Nephron (organoid): ENCODE measurements at regions not wholly inside any gene's neighbourhood (a gene's known extent, or its start where the extent isn't known, plus 50 kb on each side); places are given as distances from the start of the nearest gene placed in this dataset.
"Not testable (repeated sequence)": the region's sequence is repeated elsewhere in the genome, so short reads cannot be mapped to it uniquely, and the experiment has no call there.

Experiments used
- H3K27ac Mint-ChIP-seq, 3 experiments: 2 replicates each; pipeline ENCODE4 v1.8.0; 2020; ENCODE audit warnings: mixed read lengths in 3 of 3, mild to moderate bottlenecking in 2 of 3, moderate library complexity in 1 of 3
- H3K27me3 Mint-ChIP-seq: 2 replicates; pipeline ENCODE4 v1.8.0; 2021; ENCODE audit warnings: low read depth, mild to moderate bottlenecking, moderate library complexity, mixed read lengths
- H3K36me3 Mint-ChIP-seq: 2 replicates; pipeline ENCODE4 v1.8.0; 2020; ENCODE audit warnings: low read depth, mixed read lengths
- H3K4me1 Mint-ChIP-seq: 2 replicates; pipeline ENCODE4 v1.8.0; 2020; ENCODE audit warnings: mixed read lengths
- H3K4me3 Mint-ChIP-seq, 3 experiments: 2 replicates each; pipeline ENCODE4 v1.8.0; 2020; ENCODE audit warnings: mild to moderate bottlenecking in 3 of 3, mixed read lengths in 3 of 3, moderate library complexity in 2 of 3
- H3K9me3 Mint-ChIP-seq: 2 replicates; pipeline ENCODE4 v1.8.0; 2020; ENCODE audit warnings: mixed read lengths
- TF ChIP-seq, protein P1 (sequence below), 3 experiments: fragments of 200-600 bp; sonication (generic); IDR thresholded peaks; one replicate each; pipeline ENCODE4 v1.5.0; 2021; ENCODE audit warnings: antibody characterized with exemption in 3 of 3; ENCODE audit not compliant: unreplicated experiment in 3 of 3

DNA sequence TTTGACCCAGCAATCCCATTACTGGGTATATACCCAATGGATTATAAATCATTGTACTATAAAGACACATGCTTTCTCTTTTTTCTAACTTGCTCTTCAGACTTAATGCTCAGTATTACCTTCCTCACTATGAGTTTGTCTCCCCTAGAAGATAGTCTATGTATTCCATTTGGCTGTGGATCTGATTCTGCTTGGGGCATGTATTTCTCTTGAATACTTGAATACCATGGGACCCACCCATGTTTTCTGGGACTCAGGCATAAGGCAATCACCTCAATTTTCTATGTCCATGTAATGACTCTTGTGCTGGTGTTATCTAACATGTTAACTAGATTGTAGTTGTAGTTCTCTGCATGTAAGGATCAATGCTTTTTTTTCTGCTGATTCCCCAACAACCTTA lies 70.4 kb upstream of the PPM1H start:
- Mint-ChIP-seq H3K27me3 (no peaks in the 10 kb centered on the region), H3K4me3 (no peak overlapping the region), H3K36me3 (no peaks in the 10 kb centered on the region), H3K9me3 (peaks cover 4% of the 10 kb centered on the region), H3K27ac (no peak overlapping the region), H3K4me1 (peaks cover 6% of the 10 kb centered on the region)
- TF ChIP-seq, protein P1, sequence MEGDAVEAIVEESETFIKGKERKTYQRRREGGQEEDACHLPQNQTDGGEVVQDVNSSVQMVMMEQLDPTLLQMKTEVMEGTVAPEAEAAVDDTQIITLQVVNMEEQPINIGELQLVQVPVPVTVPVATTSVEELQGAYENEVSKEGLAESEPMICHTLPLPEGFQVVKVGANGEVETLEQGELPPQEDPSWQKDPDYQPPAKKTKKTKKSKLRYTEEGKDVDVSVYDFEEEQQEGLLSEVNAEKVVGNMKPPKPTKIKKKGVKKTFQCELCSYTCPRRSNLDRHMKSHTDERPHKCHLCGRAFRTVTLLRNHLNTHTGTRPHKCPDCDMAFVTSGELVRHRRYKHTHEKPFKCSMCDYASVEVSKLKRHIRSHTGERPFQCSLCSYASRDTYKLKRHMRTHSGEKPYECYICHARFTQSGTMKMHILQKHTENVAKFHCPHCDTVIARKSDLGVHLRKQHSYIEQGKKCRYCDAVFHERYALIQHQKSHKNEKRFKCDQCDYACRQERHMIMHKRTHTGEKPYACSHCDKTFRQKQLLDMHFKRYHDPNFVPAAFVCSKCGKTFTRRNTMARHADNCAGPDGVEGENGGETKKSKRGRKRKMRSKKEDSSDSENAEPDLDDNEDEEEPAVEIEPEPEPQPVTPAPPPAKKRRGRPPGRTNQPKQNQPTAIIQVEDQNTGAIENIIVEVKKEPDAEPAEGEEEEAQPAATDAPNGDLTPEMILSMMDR (IDR thresholded peaks at IDR 0.05; ENCODE audit: unreplicated experiment in 3 of 3), result no peak

DNA sequence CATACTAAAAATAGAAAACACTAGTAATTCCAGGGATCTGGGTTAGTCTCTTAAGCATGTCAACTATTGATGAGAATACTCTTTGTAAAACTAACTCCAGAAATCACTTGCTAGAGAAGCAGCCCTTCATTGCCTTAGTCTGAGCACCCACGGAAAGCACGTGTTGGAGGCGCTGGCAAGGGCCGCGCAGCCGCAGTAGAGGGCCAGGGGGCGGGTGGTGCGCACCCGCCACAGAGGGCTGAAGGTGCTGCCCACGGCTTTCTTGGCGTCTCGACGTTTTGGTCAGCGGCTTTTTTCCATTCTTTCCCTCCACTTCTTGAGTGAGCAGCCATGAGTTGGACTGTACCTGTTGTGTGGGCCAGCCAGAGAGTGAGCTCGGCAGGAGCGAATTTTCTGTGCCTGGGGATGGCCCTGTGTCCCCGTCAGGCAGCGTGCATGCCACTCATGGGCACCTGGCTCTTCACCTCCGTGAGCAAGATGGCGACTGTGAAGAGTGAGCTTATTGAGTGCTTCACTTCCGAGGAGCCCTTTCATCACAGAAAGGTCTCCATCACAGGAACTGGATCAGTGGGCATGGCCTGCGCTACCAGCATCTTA lies 68.4 kb upstream of the PPM1H start:
- Mint-ChIP-seq H3K4me3 (no peak overlapping the region), H3K4me1 (peaks cover 19% of the 10 kb centered on the region), H3K27ac (no peak overlapping the region), H3K9me3 (peaks cover 4% of the 10 kb centered on the region), H3K27me3 (no peaks in the 10 kb centered on the region), H3K36me3 (no peaks in the 10 kb centered on the region)
- TF ChIP-seq, protein P1 (IDR thresholded peaks at IDR 0.05; ENCODE audit: unreplicated experiment in 3 of 3), result no peak

DNA sequence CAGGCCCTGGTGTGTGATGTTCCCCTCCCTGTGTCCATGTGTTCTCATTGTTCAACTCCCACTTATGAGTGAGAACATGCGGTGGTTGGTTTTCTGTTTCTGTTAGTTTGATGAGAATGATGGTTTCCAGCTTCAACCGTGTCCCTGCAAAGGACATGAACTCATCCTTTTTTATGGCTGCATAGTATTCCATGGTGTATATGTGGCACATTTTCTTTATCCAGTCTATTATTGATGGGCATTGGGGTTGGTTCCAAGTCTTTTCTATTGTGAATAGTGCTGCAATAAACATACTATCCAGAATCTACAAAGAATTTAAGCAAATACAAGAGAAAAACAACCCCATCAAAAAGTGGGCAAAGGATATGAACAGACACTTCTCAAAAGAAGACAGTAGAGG lies 67.1 kb upstream of the PPM1H start:
- not testable (repeated sequence) for H3K27me3 Mint-ChIP-seq, H3K4me3 Mint-ChIP-seq, H3K9me3 Mint-ChIP-seq, H3K27ac Mint-ChIP-seq, H3K36me3 Mint-ChIP-seq
- peaks cover 21% of the 10 kb centered on the region for H3K4me1 Mint-ChIP-seq

DNA sequence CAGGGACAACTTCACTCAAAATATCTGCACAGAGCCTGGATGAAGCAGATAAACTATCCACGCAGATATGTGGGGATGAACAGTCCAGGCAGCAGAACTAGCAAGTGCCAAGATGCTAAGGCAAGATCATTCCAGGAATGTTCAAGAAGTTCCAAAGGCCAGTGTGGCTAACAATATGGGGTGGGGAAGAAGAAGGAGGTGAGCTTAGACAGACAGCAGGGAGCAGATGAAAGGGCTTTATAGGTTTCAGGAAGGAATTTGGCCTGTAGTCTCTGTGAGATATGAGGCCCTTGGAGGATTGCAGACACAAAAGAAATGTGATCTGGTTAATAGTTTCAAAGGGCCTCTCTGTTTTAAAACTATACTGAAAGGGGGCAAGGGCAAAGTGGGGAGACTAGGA lies 63.5 kb upstream of the PPM1H start:
- TF ChIP-seq, protein P1 (IDR thresholded peaks at IDR 0.05; ENCODE audit: unreplicated experiment in 3 of 3), result no peak
- Mint-ChIP-seq H3K27me3 (no peaks in the 10 kb centered on the region), H3K9me3 (no peaks in the 10 kb centered on the region), H3K27ac (peak overlapping the region in 2 of 3 experiments; percentile 11 to 16), H3K4me1 (peaks cover 16% of the 10 kb centered on the region), H3K36me3 (no peaks in the 10 kb centered on the region), H3K4me3 (no peak overlapping the region)

DNA sequence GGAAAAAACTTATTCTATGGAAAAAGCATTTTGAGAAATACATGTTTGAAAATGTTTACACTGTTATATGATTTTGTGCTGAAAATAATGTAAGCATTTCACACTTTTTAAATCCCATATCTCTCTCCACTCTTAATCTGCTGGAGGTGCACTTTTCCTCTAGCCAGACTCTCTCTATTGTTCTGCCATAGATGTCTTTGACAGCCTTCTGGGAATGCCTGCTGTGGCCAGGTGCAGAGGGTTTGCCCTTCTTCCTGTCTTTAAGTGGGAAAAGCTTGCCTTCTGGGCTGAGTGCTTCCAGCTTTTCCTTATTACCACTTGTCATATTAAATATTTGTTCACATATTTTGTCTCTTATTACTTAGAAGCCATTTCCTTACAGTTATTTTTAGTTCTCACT lies 60.1 kb upstream of the PPM1H start:
- TF ChIP-seq, protein P1 (IDR thresholded peaks at IDR 0.05; ENCODE audit: unreplicated experiment in 3 of 3), result no peak
- Mint-ChIP-seq H3K4me1 (peaks cover 16% of the 10 kb centered on the region), H3K36me3 (no peaks in the 10 kb centered on the region), H3K27ac (no peak overlapping the region), H3K9me3 (peaks cover 4% of the 10 kb centered on the region), H3K27me3 (no peaks in the 10 kb centered on the region), H3K4me3 (no peak overlapping the region)

DNA sequence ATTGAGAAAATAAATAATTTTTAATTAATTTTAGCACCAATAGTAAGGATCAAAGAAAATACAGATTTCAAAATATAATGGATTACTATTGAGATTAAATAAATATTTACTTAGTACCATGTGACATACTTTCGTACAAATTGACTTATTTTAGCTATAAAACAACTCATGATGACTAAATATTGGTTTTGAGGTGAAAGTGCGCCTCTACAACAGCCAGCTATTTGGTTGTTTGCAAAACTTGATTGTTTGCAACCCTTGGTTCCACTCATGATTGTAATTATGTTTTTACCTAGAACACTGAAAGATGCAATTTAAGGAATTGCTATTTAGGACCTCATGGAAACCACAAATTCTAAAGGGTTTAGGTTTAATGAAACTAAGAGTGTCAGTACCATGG lies 51.9 kb upstream of the PPM1H start:
- Mint-ChIP-seq H3K36me3 (no peaks in the 10 kb centered on the region), H3K4me1 (no peaks in the 10 kb centered on the region), H3K4me3 (no peak overlapping the region), H3K27me3 (no peaks in the 10 kb centered on the region), H3K9me3 (peaks cover 3% of the 10 kb centered on the region), H3K27ac (no peak overlapping the region)
- TF ChIP-seq, protein P1 (IDR thresholded peaks at IDR 0.05; ENCODE audit: unreplicated experiment in 3 of 3), result no peak
